Endodermal cell (in vitro differentiated cells): ENCODE measurements at regions not wholly inside any gene's neighbourhood (a gene's known extent, or its start where the extent isn't known, plus 50 kb on each side); places are given as distances from the start of the nearest gene placed in this dataset.

Experiments used
- DNase-seq: peaks from one replicate; pipeline ENCODE4 v3.0.0-alpha.2; 2017
- H3K27ac ChIP-seq: 2 replicates; pipeline ENCODE4 v1.5.1; 2013; ENCODE audit warnings: mild to moderate bottlenecking, low read depth, low read length, moderate library complexity
- H3K27me3 ChIP-seq: 2 replicates; pipeline ENCODE4 v1.6.1; 2013; ENCODE audit warnings: mild to moderate bottlenecking, low read length, moderate library complexity; ENCODE audit not compliant: insufficient read depth, control insufficient read depth, poor library complexity, severe bottlenecking
- H3K36me3 ChIP-seq: 2 replicates; pipeline ENCODE4 v1.7.0; 2013; ENCODE audit warnings: mild to moderate bottlenecking, low read length, moderate library complexity; ENCODE audit not compliant: control insufficient read depth, insufficient read depth
- H3K4me1 ChIP-seq: one replicate; pipeline ENCODE4 v1.7.0; 2013; ENCODE audit warnings: low read length; ENCODE audit not compliant: control insufficient read depth, insufficient read depth
- H3K4me3 ChIP-seq: 2 replicates; pipeline ENCODE4 v1.5.1; 2013; ENCODE audit warnings: mild to moderate bottlenecking, low read length, moderate library complexity
- H3K9ac ChIP-seq: 2 replicates; pipeline ENCODE4 v1.6.1; 2013; ENCODE audit warnings: mild to moderate bottlenecking, low read length, moderate library complexity; ENCODE audit not compliant: poor library complexity, severe bottlenecking; ENCODE audit errors: extremely low read depth
- H3K9me3 ChIP-seq: 2 replicates; pipeline ENCODE4 v1.6.1; 2013; ENCODE audit warnings: mild to moderate bottlenecking, low read length, moderate library complexity; ENCODE audit not compliant: control insufficient read depth
- H3K27ac Mint-ChIP-seq: 2 replicates; pipeline ENCODE4 v1.8.0; 2020; ENCODE audit warnings: mixed read lengths
- H3K27me3 Mint-ChIP-seq: 2 replicates; pipeline ENCODE4 v1.8.0; 2021; ENCODE audit warnings: mild to moderate bottlenecking, mixed read lengths; ENCODE audit not compliant: insufficient read depth
- H3K36me3 Mint-ChIP-seq: 2 replicates; pipeline ENCODE4 v1.8.0; 2020; ENCODE audit warnings: low read depth, mixed read lengths
- H3K4me1 Mint-ChIP-seq: 2 replicates; pipeline ENCODE4 v1.8.0; 2020; ENCODE audit warnings: mixed read lengths
- H3K4me3 Mint-ChIP-seq: 2 replicates; pipeline ENCODE4 v1.8.0; 2020; ENCODE audit warnings: mild to moderate bottlenecking, moderate library complexity, mixed read lengths
- H3K9me3 Mint-ChIP-seq: 2 replicates; pipeline ENCODE4 v1.8.0; 2020; ENCODE audit warnings: mild to moderate bottlenecking, mixed read lengths
- CTCF ChIP-seq: fragments of 200-600 bp; sonication (generic); conservative IDR thresholded peaks from 2 replicates; pipeline ENCODE4 v1.5.0; 2021; ENCODE audit warnings: antibody characterized with exemption, mild to moderate bottlenecking
- WGBS, 2 experiments: methylation state at CpG; one replicate each; pipeline versions ENCODE4 v1.1.5 to v1.1.7; 2013; ENCODE audit warnings: missing lambda C conversion rate in 2 of 2, mixed read lengths in 1 of 2; ENCODE audit not compliant: insufficient coverage in 1 of 2, insufficient read length in 1 of 2; 5-methylcytosine and 5-hydroxymethylcytosine counted together

GRCh38 chr3:55408193-55408826 is 78.8 kb downstream of the WNT5A start:
- Histone ChIP-seq H3K9ac (no peak overlapping the region), H3K4me1 (peaks cover 5% of the 10 kb centered on the region), H3K27ac (no peak overlapping the region), H3K4me3 (no peak overlapping the region), H3K36me3 (no peaks in the 10 kb centered on the region), H3K9me3 (no peaks in the 10 kb centered on the region), H3K27me3 (peaks cover 5% of the 10 kb centered on the region)
- no peak overlapping the region for H3K27ac Mint-ChIP-seq
- H3K9me3 Mint-ChIP-seq: peaks cover 1% of the 10 kb centered on the region
- H3K4me3 Mint-ChIP-seq: no peak overlapping the region
- no peak for TF ChIP-seq CTCF
- peaks cover 4% of the 10 kb centered on the region for H3K4me1 Mint-ChIP-seq
- DNase-seq: no peak
- peaks cover 4% of the 10 kb centered on the region for H3K27me3 Mint-ChIP-seq
- 93 to 94% methylated on average over 2 to 3 of the region's 3 CpGs for WGBS, 2 experiments
- no peaks in the 10 kb centered on the region for H3K36me3 Mint-ChIP-seq

DNA sequence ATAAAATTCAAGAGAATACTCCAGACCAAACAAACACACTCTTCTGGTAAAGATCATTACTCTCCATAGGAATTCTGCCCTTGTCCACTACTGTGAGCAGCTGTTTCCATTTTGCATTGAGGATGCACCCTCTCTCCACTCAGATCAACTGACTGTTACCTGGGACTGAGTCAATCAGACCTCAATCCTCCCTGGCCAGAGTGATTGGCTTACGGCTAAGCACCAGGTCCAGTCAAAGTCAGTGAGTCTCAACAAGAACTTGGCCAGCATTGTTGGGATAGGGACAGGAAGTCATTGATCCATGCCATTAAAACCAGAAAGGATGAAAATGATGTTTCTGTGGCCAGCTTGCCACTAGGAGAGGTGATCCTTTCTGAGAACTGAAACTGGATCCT is 79.7 kb downstream of the WNT5A start:
- Histone ChIP-seq H3K4me1 (no peaks in the 10 kb centered on the region), H3K27ac (no peak overlapping the region), H3K9ac (no peak overlapping the region), H3K36me3 (no peaks in the 10 kb centered on the region), H3K4me3 (no peak overlapping the region), H3K27me3 (peaks cover 5% of the 10 kb centered on the region), H3K9me3 (no peaks in the 10 kb centered on the region)
- no peaks in the 10 kb centered on the region for H3K4me1 Mint-ChIP-seq
- H3K4me3 Mint-ChIP-seq: no peak overlapping the region
- H3K27me3 Mint-ChIP-seq: peaks cover 4% of the 10 kb centered on the region
- TF ChIP-seq CTCF: no peak
- WGBS, 2 experiments: 95 to 100% methylated on average over 1 of the region's 1 CpG
- DNase-seq: no peak
- H3K9me3 Mint-ChIP-seq: peaks cover 1% of the 10 kb centered on the region
- no peak overlapping the region for H3K27ac Mint-ChIP-seq
- no peaks in the 10 kb centered on the region for H3K36me3 Mint-ChIP-seq

DNA sequence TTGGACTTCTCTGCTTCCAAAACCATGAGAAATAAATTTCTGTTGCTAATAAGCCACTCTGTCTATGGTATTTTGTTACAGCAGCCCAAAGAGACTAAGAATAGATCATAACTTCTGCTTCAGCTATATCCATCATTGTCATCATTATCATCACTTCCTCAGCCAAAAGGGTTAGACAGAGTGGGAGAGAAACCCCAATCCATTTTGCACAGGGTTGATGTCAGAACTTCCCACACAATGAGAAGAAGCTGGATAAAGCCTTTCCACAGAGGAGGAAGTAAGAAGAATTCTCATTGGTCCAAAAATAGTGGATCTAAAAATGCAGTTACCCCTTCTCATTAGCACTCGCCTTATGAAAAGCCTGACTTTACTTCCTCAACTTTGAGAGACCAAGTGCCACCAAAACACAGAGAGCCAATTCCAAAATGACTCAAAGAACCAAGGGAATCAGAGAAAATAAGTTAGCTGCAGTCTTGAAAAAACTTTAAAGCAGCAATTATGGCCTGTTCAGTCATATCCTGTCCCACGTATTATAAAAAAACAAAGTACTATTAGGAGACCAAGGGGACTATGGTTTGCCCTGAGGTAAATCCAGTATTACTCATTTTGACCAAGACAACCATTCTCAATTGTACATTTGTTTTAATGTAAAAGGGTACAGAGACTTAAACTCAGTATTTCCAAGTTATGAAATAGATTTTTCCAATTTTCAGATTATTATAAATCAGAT is 80.2 kb downstream of the WNT5A start:
- no peaks in the 10 kb centered on the region for H3K9me3 ChIP-seq
- Mint-ChIP-seq H3K27ac (no peak overlapping the region), H3K4me1 (no peaks in the 10 kb centered on the region), H3K36me3 (no peaks in the 10 kb centered on the region), H3K27me3 (peaks cover 4% of the 10 kb centered on the region), H3K9me3 (peaks cover 1% of the 10 kb centered on the region), H3K4me3 (no peak overlapping the region)
- no peak overlapping the region for H3K27ac ChIP-seq
- 85 to 94% methylated on average over 2 of the region's 2 CpGs for WGBS, 2 experiments
- peaks cover 5% of the 10 kb centered on the region for H3K27me3 ChIP-seq
- TF ChIP-seq CTCF: no peak
- DNase-seq: no peak
- H3K36me3 ChIP-seq: no peaks in the 10 kb centered on the region
- no peaks in the 10 kb centered on the region for H3K4me1 ChIP-seq
- no peak overlapping the region for H3K4me3 ChIP-seq
- no peak overlapping the region for H3K9ac ChIP-seq
